LNCAP (cell line): ENCODE measurements at regions not wholly inside any gene's neighbourhood (a gene's known extent, or its start where the extent isn't known, plus 50 kb on each side); places are given as distances from the start of the nearest gene placed in this dataset.

Experiments
- CTCF ChIP-seq: fragments of 450-650 bp; IDR thresholded peaks from 2 replicates; pipeline ENCODE4 v1.5.1; 2017; ENCODE audit warnings: mild to moderate bottlenecking

- no peak for TF ChIP-seq CTCF
Observed at GRCh38 chr3:124443446-124443845, 286.8 kb upstream of the UMPS start.

- no peak for TF ChIP-seq CTCF
Observed at GRCh38 chr3:124444075-124444474, 286.2 kb upstream of the UMPS start.

GRCh38 chr3:124444896-124445295 lies 285.4 kb upstream of the UMPS start:
- TF ChIP-seq CTCF = no peak

- TF ChIP-seq CTCF = no peak
Observed at GRCh38 chr3:124447845-124448244, 282.4 kb upstream of the UMPS start.

GRCh38 chr3:124448954-124449353 lies 281.3 kb upstream of the UMPS start:
- no peak for TF ChIP-seq CTCF

GRCh38 chr3:124450366-124450765 lies 279.9 kb upstream of the UMPS start:
- no peak for TF ChIP-seq CTCF

GRCh38 chr3:124451630-124452317 lies 278.5 kb upstream of the UMPS start:
- TF ChIP-seq CTCF = no peak

- TF ChIP-seq CTCF = no peak
Observed at GRCh38 chr3:124453189-124453588, 277.1 kb upstream of the UMPS start.
